Epithelial cell of proximal tubule (primary cell): ENCODE measurements at regions not wholly inside any gene's neighbourhood (a gene's known extent, or its start where the extent isn't known, plus 50 kb on each side); places are given as distances from the start of the nearest gene placed in this dataset.

ENCODE experiments used
- DNase-seq: peaks from one replicate; pipeline ENCODE4 v3.0.0-alpha.2; 2011; ENCODE audit warnings: low read depth
- H3K4me3 ChIP-seq: 2 replicates; pipeline ENCODE4 v1.5.1; 2011; ENCODE audit warnings: low read depth, mild to moderate bottlenecking, low read length
- TF ChIP-seq, protein P1 (sequence below): conservative IDR thresholded peaks from 2 replicates; pipeline ENCODE4 v1.5.1; 2012; ENCODE audit warnings: low read depth, mild to moderate bottlenecking, low read length

DNA sequence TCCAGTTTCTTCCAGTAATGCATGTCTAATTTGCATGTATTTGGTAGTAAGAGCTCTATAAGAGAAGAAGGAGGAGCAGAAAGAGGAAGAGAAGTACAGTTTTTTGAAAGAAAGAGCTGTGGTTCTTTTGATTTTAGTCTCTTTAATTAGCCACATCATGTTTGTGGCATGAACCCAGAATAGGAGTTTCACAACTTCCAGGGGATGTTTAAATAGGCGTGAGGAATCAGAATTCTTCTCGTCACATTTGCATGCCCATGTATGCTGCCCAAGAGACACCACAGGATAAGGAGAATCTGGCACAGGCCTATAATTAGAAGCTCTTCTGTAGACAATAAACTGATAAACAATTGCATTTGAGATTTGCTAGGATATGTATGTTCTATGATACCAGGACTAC is 78.7 kb downstream of the GAS1 start:
- DNase-seq = peak; percentile 30
- TF ChIP-seq, protein P1, sequence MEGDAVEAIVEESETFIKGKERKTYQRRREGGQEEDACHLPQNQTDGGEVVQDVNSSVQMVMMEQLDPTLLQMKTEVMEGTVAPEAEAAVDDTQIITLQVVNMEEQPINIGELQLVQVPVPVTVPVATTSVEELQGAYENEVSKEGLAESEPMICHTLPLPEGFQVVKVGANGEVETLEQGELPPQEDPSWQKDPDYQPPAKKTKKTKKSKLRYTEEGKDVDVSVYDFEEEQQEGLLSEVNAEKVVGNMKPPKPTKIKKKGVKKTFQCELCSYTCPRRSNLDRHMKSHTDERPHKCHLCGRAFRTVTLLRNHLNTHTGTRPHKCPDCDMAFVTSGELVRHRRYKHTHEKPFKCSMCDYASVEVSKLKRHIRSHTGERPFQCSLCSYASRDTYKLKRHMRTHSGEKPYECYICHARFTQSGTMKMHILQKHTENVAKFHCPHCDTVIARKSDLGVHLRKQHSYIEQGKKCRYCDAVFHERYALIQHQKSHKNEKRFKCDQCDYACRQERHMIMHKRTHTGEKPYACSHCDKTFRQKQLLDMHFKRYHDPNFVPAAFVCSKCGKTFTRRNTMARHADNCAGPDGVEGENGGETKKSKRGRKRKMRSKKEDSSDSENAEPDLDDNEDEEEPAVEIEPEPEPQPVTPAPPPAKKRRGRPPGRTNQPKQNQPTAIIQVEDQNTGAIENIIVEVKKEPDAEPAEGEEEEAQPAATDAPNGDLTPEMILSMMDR = no peak
- H3K4me3 ChIP-seq = no peak overlapping the region

DNA sequence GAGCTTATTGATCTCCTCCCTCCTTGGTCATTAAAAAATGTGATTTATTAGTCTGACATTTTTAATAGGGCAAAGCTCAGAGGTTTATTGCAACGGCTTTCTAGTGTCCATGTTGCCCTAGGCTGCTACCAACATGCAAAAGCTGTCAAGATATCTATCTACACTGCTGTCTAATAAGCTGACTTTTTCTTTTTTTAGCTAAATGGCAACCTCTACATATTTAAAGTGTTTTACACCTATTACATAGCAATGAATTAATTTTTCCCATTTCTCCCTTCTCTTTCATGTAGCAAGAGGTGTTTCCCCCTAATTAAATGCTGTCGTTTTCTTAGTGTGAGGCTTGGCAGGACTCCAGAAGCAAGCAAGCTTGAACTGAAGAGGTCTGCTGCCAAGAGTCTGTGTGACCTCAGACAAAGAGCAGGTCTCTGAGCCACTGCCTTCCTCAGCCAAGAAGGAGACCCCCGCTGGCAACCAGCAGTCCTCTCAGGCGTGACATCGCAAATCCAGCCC is 79.4 kb downstream of the GAS1 start:
- H3K4me3 ChIP-seq = no peak overlapping the region
- TF ChIP-seq, protein P1 = no peak
- DNase-seq = peak; percentile 58

DNA sequence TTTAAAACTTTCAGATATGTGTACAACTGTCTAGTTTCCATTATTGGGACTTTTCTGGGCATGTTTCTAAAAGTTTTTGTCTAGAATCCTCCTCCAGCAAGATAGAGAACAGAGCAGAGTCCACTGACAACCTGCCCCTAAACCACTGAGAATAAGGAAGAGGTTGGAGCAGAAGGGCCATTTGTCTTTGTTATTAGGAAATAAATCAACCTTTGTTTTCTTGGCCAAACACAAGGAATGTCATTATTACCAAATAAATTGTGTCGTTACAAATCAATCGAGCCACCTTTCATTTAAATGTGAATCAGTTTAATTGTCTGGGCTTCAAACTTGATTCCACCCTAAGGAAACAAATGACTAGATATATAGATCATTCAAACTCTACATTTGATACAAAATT is 81.4 kb downstream of the GAS1 start:
- H3K4me3 ChIP-seq = no peak overlapping the region
- no peak for DNase-seq
- TF ChIP-seq, protein P1 = no peak

DNA sequence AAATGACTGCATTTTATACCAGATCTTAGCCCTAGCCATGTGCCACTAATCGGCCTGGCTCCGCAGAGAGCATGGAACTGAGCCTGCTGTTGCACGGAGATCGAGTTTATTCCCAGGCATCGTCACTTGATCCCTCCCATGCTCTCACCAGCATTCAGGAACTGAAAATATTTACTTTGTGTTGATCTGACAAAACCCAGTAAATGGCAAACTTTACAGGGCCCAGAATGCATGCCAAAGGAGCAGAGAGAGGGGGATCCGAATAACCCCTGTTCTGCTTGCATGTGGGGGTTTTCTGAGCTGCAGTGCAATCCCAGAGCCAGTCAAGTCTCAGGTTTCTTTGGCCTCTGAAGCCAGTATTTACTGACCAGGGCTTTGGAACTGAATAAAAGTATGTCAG is 87.3 kb downstream of the GAS1 start:
- DNase-seq = no peak
- H3K4me3 ChIP-seq = no peak overlapping the region

DNA sequence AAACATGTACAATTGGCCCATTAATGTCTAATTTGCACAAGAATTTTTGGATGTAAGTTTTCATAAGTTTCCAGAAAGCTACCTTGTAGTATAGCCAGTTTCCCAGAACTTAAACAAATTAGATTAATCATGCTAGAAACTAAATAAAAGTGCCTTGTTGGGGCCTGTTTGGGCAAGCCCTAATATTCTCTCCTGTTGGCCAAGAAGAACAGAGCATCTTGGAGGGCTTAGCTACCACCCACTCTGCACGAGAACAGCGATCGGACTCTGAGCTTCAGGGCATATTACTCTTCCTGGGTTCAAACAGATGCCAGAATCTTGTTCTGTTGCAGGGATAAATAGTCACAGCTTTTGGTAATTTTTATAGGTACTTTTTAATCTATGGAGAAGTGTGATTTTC is 88.2 kb downstream of the GAS1 start:
- no peak overlapping the region for H3K4me3 ChIP-seq
- DNase-seq = no peak
- TF ChIP-seq, protein P1 = no peak

More for the DNA sequence above, 87.3 kb downstream of the GAS1 start:
- TF ChIP-seq, protein P1 = no peak

DNA sequence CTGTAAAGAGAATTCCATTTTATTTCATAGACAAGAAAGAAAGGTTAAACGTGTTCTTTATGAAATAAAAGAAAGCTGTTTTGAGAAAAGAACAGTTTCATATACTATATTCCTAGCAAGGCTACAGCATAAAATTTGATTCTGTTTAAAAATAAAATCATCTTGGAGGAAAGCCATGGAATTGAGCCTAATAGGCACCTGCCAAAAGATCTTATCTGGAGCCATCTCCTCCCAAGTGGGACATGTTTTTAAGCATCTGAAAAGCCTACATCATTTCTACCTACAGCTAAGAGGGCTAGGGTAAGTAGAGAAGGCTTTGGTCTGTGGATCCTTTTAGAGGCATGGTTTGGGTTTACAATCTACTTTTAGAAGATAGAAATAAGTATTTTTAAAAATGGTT is 89.3 kb downstream of the GAS1 start:
- no peak for DNase-seq
- TF ChIP-seq, protein P1 = no peak
- H3K4me3 ChIP-seq = no peak overlapping the region

DNA sequence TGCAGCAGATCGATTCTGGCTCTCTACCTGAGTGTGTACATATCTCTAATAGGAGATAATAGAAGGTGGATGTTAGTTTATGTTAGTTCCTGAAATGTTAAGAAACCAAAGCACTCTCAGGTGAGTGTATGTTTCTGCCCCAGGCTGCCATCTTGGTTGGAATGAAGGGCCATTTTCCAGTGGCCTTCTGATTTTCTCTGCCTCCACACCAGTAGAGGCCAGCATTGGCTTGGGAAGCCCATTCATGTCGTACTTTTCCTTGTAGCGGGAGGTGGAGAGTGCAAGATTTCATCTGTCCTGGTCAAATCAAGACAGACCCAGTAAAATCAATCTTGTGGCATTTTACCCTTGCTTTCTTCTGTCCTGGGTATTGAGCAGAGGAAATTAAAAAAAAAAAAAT is 91.0 kb downstream of the GAS1 start:
- DNase-seq = no peak
- TF ChIP-seq, protein P1 = peak; percentile 22
- no peak overlapping the region for H3K4me3 ChIP-seq
